OCI-LY1 (cell line): ENCODE measurements at regions not wholly inside any gene's neighbourhood (a gene's known extent, or its start where the extent isn't known, plus 50 kb on each side); places are given as distances from the start of the nearest gene placed in this dataset.

Experiments
- EZH2 ChIP-seq: fragments of 200-600 bp; sonication (generic), shearing (Covaris generic); IDR thresholded peaks from 2 replicates; pipeline ENCODE4 v1.8.0; 2017; ENCODE audit warnings: borderline replicate concordance, mixed run types, mild to moderate bottlenecking, antibody characterized with exemption, low read length, moderate library complexity, mixed read lengths
- TF ChIP-seq, protein P1 (sequence below): fragments of 200-600 bp; sonication (generic), shearing (Covaris generic); IDR thresholded peaks from 2 replicates; pipeline ENCODE4 v1.5.1; 2017; ENCODE audit warnings: mild to moderate bottlenecking, antibody characterized with exemption, low read length, moderate library complexity, mixed read lengths

DNA sequence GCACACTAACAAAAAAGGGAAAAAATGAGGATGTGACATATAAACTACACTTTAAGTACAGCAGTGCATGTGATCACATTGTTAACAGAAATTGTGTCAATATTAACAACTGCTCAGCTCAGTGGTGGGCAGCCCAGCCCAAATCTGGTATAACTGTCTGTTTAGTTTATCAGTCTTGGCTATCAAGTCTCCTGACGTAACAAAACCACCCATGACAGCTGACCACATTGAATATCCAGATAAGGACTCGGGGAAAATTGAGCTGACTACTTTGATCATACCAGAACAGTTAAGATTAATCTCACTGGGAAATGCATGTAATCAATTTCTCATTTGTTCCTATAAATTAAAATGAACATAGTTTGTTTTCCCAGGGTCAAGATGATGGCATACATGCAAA lies 396.6 kb downstream of the SNAPC1 start:
- TF ChIP-seq, protein P1, sequence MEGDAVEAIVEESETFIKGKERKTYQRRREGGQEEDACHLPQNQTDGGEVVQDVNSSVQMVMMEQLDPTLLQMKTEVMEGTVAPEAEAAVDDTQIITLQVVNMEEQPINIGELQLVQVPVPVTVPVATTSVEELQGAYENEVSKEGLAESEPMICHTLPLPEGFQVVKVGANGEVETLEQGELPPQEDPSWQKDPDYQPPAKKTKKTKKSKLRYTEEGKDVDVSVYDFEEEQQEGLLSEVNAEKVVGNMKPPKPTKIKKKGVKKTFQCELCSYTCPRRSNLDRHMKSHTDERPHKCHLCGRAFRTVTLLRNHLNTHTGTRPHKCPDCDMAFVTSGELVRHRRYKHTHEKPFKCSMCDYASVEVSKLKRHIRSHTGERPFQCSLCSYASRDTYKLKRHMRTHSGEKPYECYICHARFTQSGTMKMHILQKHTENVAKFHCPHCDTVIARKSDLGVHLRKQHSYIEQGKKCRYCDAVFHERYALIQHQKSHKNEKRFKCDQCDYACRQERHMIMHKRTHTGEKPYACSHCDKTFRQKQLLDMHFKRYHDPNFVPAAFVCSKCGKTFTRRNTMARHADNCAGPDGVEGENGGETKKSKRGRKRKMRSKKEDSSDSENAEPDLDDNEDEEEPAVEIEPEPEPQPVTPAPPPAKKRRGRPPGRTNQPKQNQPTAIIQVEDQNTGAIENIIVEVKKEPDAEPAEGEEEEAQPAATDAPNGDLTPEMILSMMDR = no peak
- no peak for TF ChIP-seq EZH2
